OCI-LY7 (cell line): ENCODE measurements at regions not wholly inside any gene's neighbourhood (a gene's known extent, or its start where the extent isn't known, plus 50 kb on each side); places are given as distances from the start of the nearest gene placed in this dataset.

Experiments used
- BruUV-seq: library from RNA; stranded (reverse); fragments of 400-500 nt; replicated peaks from 2 replicates; lab custom pipeline; 2021; lab: Mats Ljungman, UMichigan
- CTCF ChIA-PET: fragments of 300-600 bp; sonication (Branson Sonifier 250); formaldehyde crosslinking; loops from one replicate; lab custom pipeline; 2022; ENCODE audit warnings: antibody characterized with exemption; ENCODE audit not compliant: unreplicated experiment; lab: Charles Lee
- POLR2A ChIA-PET: fragments of 300-600 bp; sonication (Branson Sonifier 250); formaldehyde crosslinking; loops from one replicate; lab custom pipeline; 2022; ENCODE audit warnings: antibody characterized with exemption; lab: Charles Lee
- DNase-seq: peaks from one replicate; pipeline ENCODE4 v3.0.0-alpha.2; 2015; ENCODE audit warnings: low spot score
- H2AFZ ChIP-seq: fragments of 200-600 bp; sonication (generic), shearing (Covaris generic); 2 replicates; pipeline ENCODE4 v1.6.1; 2014; ENCODE audit warnings: mild to moderate bottlenecking, antibody characterized with exemption, low read length, moderate library complexity
- H3K27ac ChIP-seq: fragments of 200-600 bp; sonication (generic); 2 replicates; pipeline ENCODE4 v1.5.1; 2014; ENCODE audit warnings: mixed run types, low read depth, mild to moderate bottlenecking, moderate library complexity, low read length, inconsistent platforms; ENCODE audit not compliant: poor library complexity, severe bottlenecking
- H3K36me3 ChIP-seq: fragments of 200-600 bp; sonication (generic); 2 replicates; pipeline ENCODE4 v1.6.1; 2014; ENCODE audit warnings: mild to moderate bottlenecking, antibody characterized with exemption, low read length, moderate library complexity, mixed read lengths; ENCODE audit not compliant: insufficient read depth
- H3K4me1 ChIP-seq: fragments of 200-600 bp; sonication (generic); 2 replicates; pipeline ENCODE4 v1.5.1; 2014; ENCODE audit warnings: mild to moderate bottlenecking, low read length; ENCODE audit not compliant: insufficient read depth, poor library complexity, severe bottlenecking
- H3K4me2 ChIP-seq: fragments of 200-600 bp; sonication (generic); 2 replicates; pipeline ENCODE4 v1.6.1; 2014; ENCODE audit warnings: mild to moderate bottlenecking, low read length
- H3K4me3 ChIP-seq: fragments of 200-600 bp; sonication (generic); 2 replicates; pipeline ENCODE4 v1.5.1; 2014; ENCODE audit warnings: mild to moderate bottlenecking, low read depth, low read length; ENCODE audit not compliant: poor library complexity, severe bottlenecking
- H3K79me2 ChIP-seq: fragments of 200-600 bp; sonication (generic); 2 replicates; pipeline ENCODE4 v1.6.1; 2016; ENCODE audit warnings: low read depth, mild to moderate bottlenecking, low read length, moderate library complexity, mixed read lengths; ENCODE audit not compliant: insufficient read depth
- H3K9me2 ChIP-seq: fragments of 200-600 bp; sonication (generic); 2 replicates; pipeline ENCODE4 v1.6.1; 2016; ENCODE audit warnings: mild to moderate bottlenecking, low read length, mixed read lengths; ENCODE audit not compliant: insufficient read depth
- H3K9me3 ChIP-seq: fragments of 200-600 bp; sonication (generic); 2 replicates; pipeline ENCODE4 v1.6.1; 2014; ENCODE audit warnings: mild to moderate bottlenecking, mixed run types, low read length, mixed read lengths
- H4K20me1 ChIP-seq: fragments of 200-600 bp; sonication (generic); 2 replicates; pipeline ENCODE4 v1.6.1; 2014; ENCODE audit warnings: mild to moderate bottlenecking, antibody characterized with exemption, low read length, moderate library complexity, mixed read lengths; ENCODE audit not compliant: insufficient read depth
- CTCF ChIP-seq: fragments of 200-600 bp; sonication (generic); conservative IDR thresholded peaks from 2 replicates; pipeline ENCODE4 v1.5.1; 2014; ENCODE audit warnings: mild to moderate bottlenecking, antibody characterized with exemption, low read length, moderate library complexity, mixed read lengths
- EZH2phosphoT487 ChIP-seq: fragments of 200-600 bp; sonication (generic); IDR thresholded peaks from 2 replicates; pipeline ENCODE4 v1.6.1; 2018; ENCODE audit warnings: low read depth, borderline replicate concordance, mild to moderate bottlenecking, mixed run types, antibody characterized with exemption, low read length, moderate library complexity, mixed read lengths
- intact Hi-C: fragments of 100-400 bp; cut with micrococcal nuclease; formaldehyde crosslinking; loops from one replicate; pipeline ENCODE4 v1.10.0; 2022; ENCODE audit not compliant: unreplicated experiment

DNA sequence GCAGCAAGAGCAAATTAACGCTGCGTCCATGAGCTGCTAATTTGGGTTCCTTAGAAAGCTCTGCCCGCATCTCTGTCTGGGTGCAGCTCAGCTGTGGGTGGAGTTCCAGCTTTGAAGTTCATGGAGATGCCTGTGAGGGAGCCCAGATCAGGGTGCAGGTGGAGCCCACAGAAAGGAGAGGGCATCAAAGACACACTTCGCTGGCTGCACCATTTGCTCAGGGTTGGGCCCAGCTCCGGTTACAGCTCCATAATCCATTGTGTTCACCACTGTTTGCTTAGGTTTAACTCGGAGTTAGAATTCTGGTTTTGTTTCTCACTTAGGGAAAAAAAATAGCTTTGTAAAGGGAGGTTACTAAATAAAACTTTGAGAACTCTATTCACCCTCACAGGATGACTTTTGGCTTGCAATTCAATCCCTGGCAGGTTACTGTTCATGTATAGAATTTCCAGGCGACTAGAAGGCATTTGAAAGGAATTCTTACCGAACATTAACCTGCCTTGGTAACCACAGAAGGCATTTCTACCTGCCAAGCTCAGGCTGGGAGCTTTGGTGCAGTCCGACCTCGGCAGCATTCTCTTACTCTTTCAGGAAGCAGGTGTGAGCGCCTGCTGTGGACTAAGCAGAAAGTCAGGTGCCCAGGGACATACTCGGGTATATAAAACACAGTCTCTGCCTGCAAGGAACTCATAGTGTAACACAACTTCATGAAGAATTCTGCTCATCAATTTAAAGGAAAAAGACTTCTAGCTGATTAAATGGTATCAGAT lies 179.5 kb upstream of the RNF32 start:
- no peak overlapping the region for H2AFZ ChIP-seq
- no peaks in the 10 kb centered on the region for H3K79me2 ChIP-seq
- H3K4me3 ChIP-seq = no peak overlapping the region
- intact Hi-C loops = no loop called here
- POLR2A ChIA-PET = no interaction called here
- H3K9me3 ChIP-seq = no peaks in the 10 kb centered on the region
- CTCF ChIA-PET = no interaction called here
- BruUV-seq = no TSS peak
- H3K36me3 ChIP-seq = no peaks in the 10 kb centered on the region
- no peak for TF ChIP-seq EZH2phosphoT487
- no peak for TF ChIP-seq CTCF
- DNase-seq = no peak
- no peak overlapping the region for H3K4me2 ChIP-seq
- no peaks in the 10 kb centered on the region for H3K4me1 ChIP-seq
- H3K27ac ChIP-seq = no peak overlapping the region
- no peaks in the 10 kb centered on the region for H3K9me2 ChIP-seq
- no peaks in the 10 kb centered on the region for H4K20me1 ChIP-seq

- DNase-seq = no peak
- H2AFZ ChIP-seq = no peak overlapping the region
- no peak overlapping the region for H3K4me3 ChIP-seq
- TF ChIP-seq CTCF (no peak), EZH2phosphoT487 (no peak)
- H3K4me2 ChIP-seq = no peak overlapping the region
- no peak overlapping the region for H3K27ac ChIP-seq
- ChIA-PET CTCF (no interaction called here), POLR2A (interaction anchor here (0.6 kb wide), 1 partner anchor 936 kb away, joined by 3 read pairs; no protein-coding TSS in a partner anchor)
- intact Hi-C loops = no loop called here
- H3K9me3 ChIP-seq = no peaks in the 10 kb centered on the region
- no peaks in the 10 kb centered on the region for H3K79me2 ChIP-seq
- no TSS peak for BruUV-seq
- no peaks in the 10 kb centered on the region for H4K20me1 ChIP-seq
- H3K9me2 ChIP-seq = no peaks in the 10 kb centered on the region
- no peaks in the 10 kb centered on the region for H3K36me3 ChIP-seq
- H3K4me1 ChIP-seq = no peaks in the 10 kb centered on the region
These were observed 181.0 kb upstream of the RNF32 start for GRCh38 chr7:156459582-156459981.

- Histone ChIP-seq H3K4me3 (no peak overlapping the region), H3K4me1 (no peaks in the 10 kb centered on the region), H4K20me1 (no peaks in the 10 kb centered on the region), H3K4me2 (no peak overlapping the region), H3K9me2 (no peaks in the 10 kb centered on the region), H3K79me2 (no peaks in the 10 kb centered on the region), H2AFZ (no peak overlapping the region), H3K27ac (no peak overlapping the region), H3K9me3 (no peaks in the 10 kb centered on the region), H3K36me3 (no peaks in the 10 kb centered on the region)
- intact Hi-C loops = no loop called here
- no peak for TF ChIP-seq CTCF
- TF ChIP-seq EZH2phosphoT487 = no peak
- no peak for DNase-seq
- ChIA-PET POLR2A (no interaction called here), CTCF (no interaction called here)
- no TSS peak for BruUV-seq
These were observed 181.5 kb upstream of the RNF32 start for GRCh38 chr7:156459067-156459466.
